GM12878 (cell line): ENCODE measurements at regions not wholly inside any gene's neighbourhood (a gene's known extent, or its start where the extent isn't known, plus 50 kb on each side); places are given as distances from the start of the nearest gene placed in this dataset.

Experiments
- CBX3 ChIP-seq: fragments of 200-600 bp; sonication (generic); IDR thresholded peaks from 2 replicates; pipeline ENCODE4 v1.6.1; 2016; ENCODE audit warnings: low read depth, borderline replicate concordance
- CTCF ChIP-seq, 3 experiments: IDR thresholded peaks in 2 of 3; conservative IDR thresholded peaks in 1 of 3; 2 replicates each; pipeline ENCODE4 v1.5.1; 2011; ENCODE audit warnings: low read depth in 3 of 3, low read length in 3 of 3, mild to moderate bottlenecking in 3 of 3, control low read depth in 2 of 3, moderate library complexity in 2 of 3, inconsistent platforms in 1 of 3, mixed read lengths in 1 of 3; ENCODE audit not compliant: control insufficient read depth in 2 of 3, insufficient read depth in 1 of 3; ENCODE audit errors: extremely low read depth in 1 of 3
- FOS ChIP-seq: IDR thresholded peaks from 3 replicates; pipeline ENCODE4 v1.6.1; 2011; ENCODE audit warnings: borderline replicate concordance; ENCODE audit not compliant: insufficient read length; ENCODE audit errors: extremely low read depth
- HDAC6 ChIP-seq: fragments of 200-600 bp; sonication (generic); IDR thresholded peaks from one replicate; pipeline ENCODE4 v1.8.0; 2017; ENCODE audit warnings: antibody characterized with exemption; ENCODE audit not compliant: unreplicated experiment
- TAF1 ChIP-seq: IDR thresholded peaks from 2 replicates; pipeline ENCODE4 v1.6.1; 2011; ENCODE audit warnings: mild to moderate bottlenecking, low read depth, low read length, borderline replicate concordance

DNA sequence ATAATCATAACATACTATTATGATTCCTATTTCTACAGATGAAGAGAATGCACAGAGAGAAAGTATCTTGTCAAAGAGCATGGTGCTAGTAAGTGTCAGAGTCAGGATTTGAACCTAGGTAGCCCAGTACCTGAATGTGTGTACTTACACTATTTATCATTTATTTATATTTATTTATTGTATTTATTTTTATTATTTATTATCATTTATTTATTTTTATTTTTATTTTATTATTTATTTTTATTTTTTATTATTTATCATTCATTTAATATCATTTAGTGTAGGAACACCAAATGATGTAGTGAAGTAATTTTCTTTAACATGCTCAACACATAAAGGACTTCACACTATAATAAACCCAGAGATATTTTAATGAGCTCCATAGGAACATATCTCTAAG is 209.4 kb upstream of the ZFP42 start:
- TF ChIP-seq HDAC6: no peak
- no peak for TF ChIP-seq FOS
- no peak for TF ChIP-seq CTCF (IDR thresholded peaks at IDR 0.05 in 2 of 3, conservative IDR thresholded peaks at IDR 0.05 in 1 of 3; ENCODE audit: control insufficient read depth in 2 of 3, extremely low read depth in 1 of 3, insufficient read depth in 1 of 3, low read depth in 3 of 3, low read length in 3 of 3)
- no peak for TF ChIP-seq TAF1
- TF ChIP-seq CBX3: no peak
